Endodermal cell (in vitro differentiated cells): ENCODE measurements at regions not wholly inside any gene's neighbourhood (a gene's known extent, or its start where the extent isn't known, plus 50 kb on each side); places are given as distances from the start of the nearest gene placed in this dataset.
A peak's percentile ranks its signal among the peaks of the same experiment; 100 is the strongest.

Source experiments
- DNase-seq: peaks from one replicate; pipeline ENCODE4 v3.0.0-alpha.2; 2017
- H3K27ac ChIP-seq: 2 replicates; pipeline ENCODE4 v1.5.1; 2013; ENCODE audit warnings: mild to moderate bottlenecking, low read depth, low read length, moderate library complexity
- H3K27me3 ChIP-seq: 2 replicates; pipeline ENCODE4 v1.6.1; 2013; ENCODE audit warnings: mild to moderate bottlenecking, low read length, moderate library complexity; ENCODE audit not compliant: insufficient read depth, control insufficient read depth, poor library complexity, severe bottlenecking
- H3K36me3 ChIP-seq: 2 replicates; pipeline ENCODE4 v1.7.0; 2013; ENCODE audit warnings: mild to moderate bottlenecking, low read length, moderate library complexity; ENCODE audit not compliant: control insufficient read depth, insufficient read depth
- H3K4me1 ChIP-seq: one replicate; pipeline ENCODE4 v1.7.0; 2013; ENCODE audit warnings: low read length; ENCODE audit not compliant: control insufficient read depth, insufficient read depth
- H3K4me3 ChIP-seq: 2 replicates; pipeline ENCODE4 v1.5.1; 2013; ENCODE audit warnings: mild to moderate bottlenecking, low read length, moderate library complexity
- H3K9ac ChIP-seq: 2 replicates; pipeline ENCODE4 v1.6.1; 2013; ENCODE audit warnings: mild to moderate bottlenecking, low read length, moderate library complexity; ENCODE audit not compliant: poor library complexity, severe bottlenecking; ENCODE audit errors: extremely low read depth
- H3K9me3 ChIP-seq: 2 replicates; pipeline ENCODE4 v1.6.1; 2013; ENCODE audit warnings: mild to moderate bottlenecking, low read length, moderate library complexity; ENCODE audit not compliant: control insufficient read depth
- H3K27ac Mint-ChIP-seq: 2 replicates; pipeline ENCODE4 v1.8.0; 2020; ENCODE audit warnings: mixed read lengths
- H3K27me3 Mint-ChIP-seq: 2 replicates; pipeline ENCODE4 v1.8.0; 2021; ENCODE audit warnings: mild to moderate bottlenecking, mixed read lengths; ENCODE audit not compliant: insufficient read depth
- H3K36me3 Mint-ChIP-seq: 2 replicates; pipeline ENCODE4 v1.8.0; 2020; ENCODE audit warnings: low read depth, mixed read lengths
- H3K4me1 Mint-ChIP-seq: 2 replicates; pipeline ENCODE4 v1.8.0; 2020; ENCODE audit warnings: mixed read lengths
- H3K4me3 Mint-ChIP-seq: 2 replicates; pipeline ENCODE4 v1.8.0; 2020; ENCODE audit warnings: mild to moderate bottlenecking, moderate library complexity, mixed read lengths
- H3K9me3 Mint-ChIP-seq: 2 replicates; pipeline ENCODE4 v1.8.0; 2020; ENCODE audit warnings: mild to moderate bottlenecking, mixed read lengths
- WGBS, 2 experiments: methylation state at CpG; one replicate each; pipeline versions ENCODE4 v1.1.5 to v1.1.7; 2013; ENCODE audit warnings: missing lambda C conversion rate in 2 of 2, mixed read lengths in 1 of 2; ENCODE audit not compliant: insufficient coverage in 1 of 2, insufficient read length in 1 of 2; 5-methylcytosine and 5-hydroxymethylcytosine counted together
- TF ChIP-seq, protein P1 (sequence below): fragments of 200-600 bp; sonication (generic); conservative IDR thresholded peaks from 2 replicates; pipeline ENCODE4 v1.5.0; 2021; ENCODE audit warnings: antibody characterized with exemption, mild to moderate bottlenecking

DNA sequence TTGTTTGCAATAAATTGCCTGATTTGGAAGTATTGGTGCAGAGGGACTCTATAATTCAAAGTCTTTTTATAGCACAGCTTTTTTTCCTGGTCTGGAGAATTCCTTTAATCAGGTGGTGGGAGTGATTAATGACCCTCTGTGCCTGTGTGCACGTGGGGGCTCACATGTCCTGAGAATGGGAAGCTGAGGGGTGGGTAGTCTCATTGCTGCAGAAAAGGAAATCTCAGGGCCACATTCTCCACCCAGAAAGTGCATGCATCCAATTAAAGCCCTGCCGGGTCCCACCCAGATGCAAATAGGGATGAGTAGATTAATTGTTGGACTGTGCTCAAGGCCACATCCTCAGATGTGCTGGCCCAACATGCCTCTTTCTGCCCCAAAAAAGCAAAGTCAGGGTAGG lies 324.7 kb downstream of the CXCL12 start:
- peaks cover 4% of the 10 kb centered on the region for H3K27me3 Mint-ChIP-seq
- Histone ChIP-seq H3K9ac (no peak overlapping the region), H3K27ac (no peak overlapping the region), H3K9me3 (no peaks in the 10 kb centered on the region), H3K4me1 (peaks cover 4% of the 10 kb centered on the region), H3K27me3 (no peaks in the 10 kb centered on the region), H3K4me3 (no peak overlapping the region), H3K36me3 (no peaks in the 10 kb centered on the region)
- no peaks in the 10 kb centered on the region for H3K36me3 Mint-ChIP-seq
- H3K4me3 Mint-ChIP-seq, result no peak overlapping the region
- TF ChIP-seq, protein P1, sequence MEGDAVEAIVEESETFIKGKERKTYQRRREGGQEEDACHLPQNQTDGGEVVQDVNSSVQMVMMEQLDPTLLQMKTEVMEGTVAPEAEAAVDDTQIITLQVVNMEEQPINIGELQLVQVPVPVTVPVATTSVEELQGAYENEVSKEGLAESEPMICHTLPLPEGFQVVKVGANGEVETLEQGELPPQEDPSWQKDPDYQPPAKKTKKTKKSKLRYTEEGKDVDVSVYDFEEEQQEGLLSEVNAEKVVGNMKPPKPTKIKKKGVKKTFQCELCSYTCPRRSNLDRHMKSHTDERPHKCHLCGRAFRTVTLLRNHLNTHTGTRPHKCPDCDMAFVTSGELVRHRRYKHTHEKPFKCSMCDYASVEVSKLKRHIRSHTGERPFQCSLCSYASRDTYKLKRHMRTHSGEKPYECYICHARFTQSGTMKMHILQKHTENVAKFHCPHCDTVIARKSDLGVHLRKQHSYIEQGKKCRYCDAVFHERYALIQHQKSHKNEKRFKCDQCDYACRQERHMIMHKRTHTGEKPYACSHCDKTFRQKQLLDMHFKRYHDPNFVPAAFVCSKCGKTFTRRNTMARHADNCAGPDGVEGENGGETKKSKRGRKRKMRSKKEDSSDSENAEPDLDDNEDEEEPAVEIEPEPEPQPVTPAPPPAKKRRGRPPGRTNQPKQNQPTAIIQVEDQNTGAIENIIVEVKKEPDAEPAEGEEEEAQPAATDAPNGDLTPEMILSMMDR, result no peak
- DNase-seq, result no peak
- H3K9me3 Mint-ChIP-seq, result no peaks in the 10 kb centered on the region
- peaks cover 27% of the 10 kb centered on the region for H3K4me1 Mint-ChIP-seq
- WGBS, 2 experiments, result 60 to 66% methylated on average over 1 to 2 of the region's 2 CpGs
- H3K27ac Mint-ChIP-seq, result no peak overlapping the region

DNA sequence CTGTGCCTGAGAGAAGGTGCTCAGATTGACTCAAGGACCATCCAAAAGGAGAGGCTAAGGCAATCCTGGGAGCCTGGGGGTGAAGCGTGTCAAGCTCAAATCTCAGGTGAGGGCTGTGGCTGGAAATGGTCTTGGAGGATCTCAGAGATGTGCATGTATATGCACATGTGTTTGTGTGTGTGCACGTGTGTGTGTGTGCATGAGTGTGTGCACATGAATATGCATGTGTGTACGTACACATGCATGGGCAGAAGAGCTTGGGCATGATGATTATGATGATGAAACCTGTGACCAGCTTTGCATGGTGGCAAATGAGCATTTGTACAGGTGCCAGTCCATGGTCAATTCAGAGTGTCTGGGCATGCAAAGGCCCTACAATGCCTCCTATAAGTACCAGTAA lies 326.6 kb downstream of the CXCL12 start:
- Histone ChIP-seq H3K9me3 (no peaks in the 10 kb centered on the region), H3K27me3 (no peaks in the 10 kb centered on the region), H3K9ac (no peak overlapping the region), H3K4me1 (peaks cover 4% of the 10 kb centered on the region), H3K36me3 (no peaks in the 10 kb centered on the region), H3K4me3 (no peak overlapping the region), H3K27ac (no peak overlapping the region)
- no peaks in the 10 kb centered on the region for H3K36me3 Mint-ChIP-seq
- H3K4me3 Mint-ChIP-seq, result no peak overlapping the region
- WGBS, 2 experiments, result 93 to 100% methylated on average over 2 to 3 of the region's 3 CpGs
- H3K27me3 Mint-ChIP-seq, result peaks cover 4% of the 10 kb centered on the region
- H3K27ac Mint-ChIP-seq, result no peak overlapping the region
- TF ChIP-seq, protein P1, result no peak
- no peak for DNase-seq
- H3K9me3 Mint-ChIP-seq, result no peaks in the 10 kb centered on the region
- H3K4me1 Mint-ChIP-seq, result peaks cover 33% of the 10 kb centered on the region

DNA sequence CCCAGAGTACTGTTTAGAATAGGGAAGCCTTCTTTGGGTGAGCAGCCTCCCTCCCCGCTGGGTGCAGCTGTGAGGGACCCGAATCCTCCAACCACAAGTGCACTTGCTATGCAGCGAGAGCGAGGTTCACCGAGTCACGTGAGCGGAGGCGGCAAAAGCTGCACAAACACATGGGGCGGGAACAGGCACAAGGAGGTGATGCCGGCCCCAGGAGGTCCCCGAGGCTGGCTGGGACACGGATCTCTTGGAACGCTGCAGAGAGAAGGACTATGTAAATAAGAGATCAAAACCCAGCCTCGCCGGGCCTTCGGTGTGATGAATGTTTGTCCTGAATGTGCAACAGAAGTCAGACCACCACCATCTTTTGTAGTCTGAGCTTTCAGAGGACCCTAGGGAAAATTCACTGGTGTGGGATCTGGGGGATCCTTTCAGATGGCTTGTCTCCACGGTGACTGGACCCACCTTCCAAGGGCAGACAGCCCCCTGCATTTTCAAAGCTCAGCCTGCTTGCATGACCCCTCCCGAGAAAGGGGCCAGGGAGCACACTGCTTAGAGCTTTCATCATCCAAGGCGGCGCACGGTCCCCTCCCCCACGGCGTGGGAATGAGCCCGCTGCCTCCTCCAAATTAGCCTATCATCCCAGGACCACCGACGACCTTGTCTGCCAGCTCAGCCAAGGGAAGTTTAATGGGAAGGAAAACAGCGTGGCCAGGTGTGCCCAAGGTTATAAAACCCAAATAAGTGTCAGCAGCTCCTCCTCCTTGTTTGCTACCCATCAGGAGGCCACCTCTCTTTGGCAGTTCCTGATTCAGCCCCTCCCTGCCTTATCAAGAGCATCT lies 327.7 kb downstream of the CXCL12 start:
- Histone ChIP-seq H3K27me3 (no peaks in the 10 kb centered on the region), H3K27ac (peak overlapping the region; percentile 30), H3K4me3 (no peak overlapping the region), H3K36me3 (no peaks in the 10 kb centered on the region), H3K9me3 (no peaks in the 10 kb centered on the region), H3K4me1 (peaks cover 4% of the 10 kb centered on the region), H3K9ac (no peak overlapping the region)
- H3K9me3 Mint-ChIP-seq, result no peaks in the 10 kb centered on the region
- peaks cover 33% of the 10 kb centered on the region for H3K4me1 Mint-ChIP-seq
- 77 to 89% methylated on average over 18 to 27 of the region's 27 CpGs for WGBS, 2 experiments
- no peak overlapping the region for H3K4me3 Mint-ChIP-seq
- no peaks in the 10 kb centered on the region for H3K36me3 Mint-ChIP-seq
- peak; percentile 68 for DNase-seq
- H3K27me3 Mint-ChIP-seq, result peaks cover 6% of the 10 kb centered on the region
- no peak overlapping the region for H3K27ac Mint-ChIP-seq
- TF ChIP-seq, protein P1, result no peak
